Amniotic stem cell (primary cell): ENCODE measurements at regions not wholly inside any gene's neighbourhood (a gene's known extent, or its start where the extent isn't known, plus 50 kb on each side); places are given as distances from the start of the nearest gene placed in this dataset.

Experiments
- DNase-seq: peaks from one replicate; lab custom pipeline; 2025; lab: John Stamatoyannopoulos, UW

- DNase-seq, result no peak
These were observed 607.3 kb downstream of the NCAM2 start for GRCh38 chr21:21605521-21605920.

GRCh38 chr21:21606041-21606440 is 607.8 kb downstream of the NCAM2 start:
- no peak for DNase-seq

- DNase-seq, result peak; percentile 51
These were observed 614.3 kb downstream of the NCAM2 start for GRCh38 chr21:21612466-21612865.

GRCh38 chr21:21614966-21615365 is 616.8 kb downstream of the NCAM2 start:
- no peak for DNase-seq

- no peak for DNase-seq
These were observed 624.4 kb downstream of the NCAM2 start for GRCh38 chr21:21622460-21623234.

GRCh38 chr21:21624674-21625073 is 626.5 kb downstream of the NCAM2 start:
- peak; percentile 2 for DNase-seq

GRCh38 chr21:21631961-21632360 is 633.8 kb downstream of the NCAM2 start:
- no peak for DNase-seq

GRCh38 chr21:21632926-21633325 is 634.7 kb downstream of the NCAM2 start:
- no peak for DNase-seq

- no peak for DNase-seq
These were observed 663.5 kb downstream of the NCAM2 start for GRCh38 chr21:21661741-21662140.

GRCh38 chr21:21662776-21663175 is 664.6 kb downstream of the NCAM2 start:
- DNase-seq, result no peak

GRCh38 chr21:21664871-21665270 is 666.7 kb downstream of the NCAM2 start:
- no peak for DNase-seq

- DNase-seq, result no peak
These were observed 668.5 kb downstream of the NCAM2 start for GRCh38 chr21:21666689-21667088.

GRCh38 chr21:21668198-21668597 is 670.0 kb downstream of the NCAM2 start:
- DNase-seq, result no peak

- DNase-seq, result no peak
These were observed 675.8 kb downstream of the NCAM2 start for GRCh38 chr21:21673959-21674358.

- DNase-seq, result no peak
These were observed 677.4 kb downstream of the NCAM2 start for GRCh38 chr21:21675601-21676000.

GRCh38 chr21:21682172-21682571 is 684.0 kb downstream of the NCAM2 start:
- DNase-seq, result peak; percentile 36

GRCh38 chr21:21688889-21689288 is 690.7 kb downstream of the NCAM2 start:
- no peak for DNase-seq

- no peak for DNase-seq
These were observed 692.0 kb downstream of the NCAM2 start for GRCh38 chr21:21690068-21690665.

GRCh38 chr21:21712748-21713520 is 714.7 kb downstream of the NCAM2 start:
- no peak for DNase-seq

- DNase-seq, result no peak
These were observed 715.5 kb downstream of the NCAM2 start for GRCh38 chr21:21713651-21714180.

- DNase-seq, result no peak
These were observed 716.2 kb downstream of the NCAM2 start for GRCh38 chr21:21714426-21714825.

GRCh38 chr21:21715266-21715969 is 717.2 kb downstream of the NCAM2 start:
- peak; percentile 45 for DNase-seq
